ENCODE measurements at regions not wholly inside any gene's neighbourhood (a gene's known extent, or its start where the extent isn't known, plus 50 kb on each side); places are given as distances from the start of the nearest gene placed in this dataset.
"Not testable (repeated sequence)": the region's sequence is repeated elsewhere in the genome, so short reads cannot be mapped to it uniquely, and the experiment has no call there.

- no peak for DNase-seq
- no peaks in the 10 kb centered on the region for H3K27me3 ChIP-seq
- intact Hi-C loops (cut with DNase I), result no loop called here
- TF ChIP-seq, protein P1, sequence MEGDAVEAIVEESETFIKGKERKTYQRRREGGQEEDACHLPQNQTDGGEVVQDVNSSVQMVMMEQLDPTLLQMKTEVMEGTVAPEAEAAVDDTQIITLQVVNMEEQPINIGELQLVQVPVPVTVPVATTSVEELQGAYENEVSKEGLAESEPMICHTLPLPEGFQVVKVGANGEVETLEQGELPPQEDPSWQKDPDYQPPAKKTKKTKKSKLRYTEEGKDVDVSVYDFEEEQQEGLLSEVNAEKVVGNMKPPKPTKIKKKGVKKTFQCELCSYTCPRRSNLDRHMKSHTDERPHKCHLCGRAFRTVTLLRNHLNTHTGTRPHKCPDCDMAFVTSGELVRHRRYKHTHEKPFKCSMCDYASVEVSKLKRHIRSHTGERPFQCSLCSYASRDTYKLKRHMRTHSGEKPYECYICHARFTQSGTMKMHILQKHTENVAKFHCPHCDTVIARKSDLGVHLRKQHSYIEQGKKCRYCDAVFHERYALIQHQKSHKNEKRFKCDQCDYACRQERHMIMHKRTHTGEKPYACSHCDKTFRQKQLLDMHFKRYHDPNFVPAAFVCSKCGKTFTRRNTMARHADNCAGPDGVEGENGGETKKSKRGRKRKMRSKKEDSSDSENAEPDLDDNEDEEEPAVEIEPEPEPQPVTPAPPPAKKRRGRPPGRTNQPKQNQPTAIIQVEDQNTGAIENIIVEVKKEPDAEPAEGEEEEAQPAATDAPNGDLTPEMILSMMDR (IDR thresholded peaks at IDR 0.05), result no peak
- TF ChIP-seq POLR2A (IDR thresholded peaks at IDR 0.05), result no peak
- no peaks in the 10 kb centered on the region for H3K36me3 ChIP-seq
- H3K9me3 ChIP-seq, result no peaks in the 10 kb centered on the region
- H3K4me3 ChIP-seq, result no peak overlapping the region
- H3K27ac ChIP-seq, result no peak overlapping the region
- no peaks in the 10 kb centered on the region for H3K4me1 ChIP-seq
- 79 to 92% methylated on average over 4 of the region's 4 CpGs for WGBS, 2 donors
Measured at GRCh38 chr4:69030326-69030725, 65.9 kb upstream of the UGT2B7 start.

DNA sequence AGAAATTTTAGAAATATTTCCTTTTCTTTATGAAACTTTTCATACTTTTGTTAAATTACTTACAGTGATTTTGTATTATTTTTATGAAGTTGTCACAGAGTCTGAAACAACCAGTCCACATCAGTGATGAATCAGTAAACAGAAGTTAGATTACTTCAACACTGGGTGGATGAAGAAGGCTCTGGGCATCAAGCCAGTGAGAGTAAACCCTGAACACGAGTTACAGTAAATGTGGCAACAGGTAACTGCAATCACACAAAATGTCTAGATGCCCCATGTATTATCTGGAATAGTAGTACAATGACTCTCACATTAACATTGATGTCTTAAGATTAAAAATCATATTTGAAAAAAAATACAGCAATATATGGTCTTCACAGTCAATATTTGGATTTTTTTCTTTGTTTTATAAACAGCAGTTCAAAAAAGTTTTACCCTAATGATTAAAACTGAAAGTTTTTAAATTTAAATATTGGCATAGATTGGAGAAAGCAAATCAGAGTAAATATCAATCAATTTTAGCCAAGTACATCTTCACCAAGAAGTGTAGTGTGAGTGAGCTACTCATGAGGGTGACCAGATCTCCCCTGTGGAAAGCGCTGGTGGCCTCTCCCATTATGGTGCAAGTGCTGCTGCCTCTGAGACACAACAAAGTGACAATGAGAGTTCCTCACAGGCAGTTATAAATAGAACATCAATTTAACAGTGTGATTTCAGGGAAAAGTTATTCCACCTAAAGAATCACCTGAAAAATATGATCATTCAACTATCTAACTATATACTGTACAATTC is 63.2 kb upstream of the UGT2B7 start:
- intact Hi-C loops (cut with DNase I), result no loop called here
- H3K4me3 ChIP-seq, result no peak overlapping the region
- TF ChIP-seq, protein P1 (IDR thresholded peaks at IDR 0.05), result no peak
- no peak for TF ChIP-seq POLR2A (IDR thresholded peaks at IDR 0.05)
- no peak for DNase-seq
- no peak overlapping the region for H3K27ac ChIP-seq
- H3K9me3 ChIP-seq, result no peaks in the 10 kb centered on the region
- WGBS, 2 donors, result 49 to 60% methylated on average over 2 of the region's 2 CpGs
- H3K36me3 ChIP-seq, result no peaks in the 10 kb centered on the region
- no peaks in the 10 kb centered on the region for H3K27me3 ChIP-seq
- H3K4me1 ChIP-seq, result no peaks in the 10 kb centered on the region

DNA sequence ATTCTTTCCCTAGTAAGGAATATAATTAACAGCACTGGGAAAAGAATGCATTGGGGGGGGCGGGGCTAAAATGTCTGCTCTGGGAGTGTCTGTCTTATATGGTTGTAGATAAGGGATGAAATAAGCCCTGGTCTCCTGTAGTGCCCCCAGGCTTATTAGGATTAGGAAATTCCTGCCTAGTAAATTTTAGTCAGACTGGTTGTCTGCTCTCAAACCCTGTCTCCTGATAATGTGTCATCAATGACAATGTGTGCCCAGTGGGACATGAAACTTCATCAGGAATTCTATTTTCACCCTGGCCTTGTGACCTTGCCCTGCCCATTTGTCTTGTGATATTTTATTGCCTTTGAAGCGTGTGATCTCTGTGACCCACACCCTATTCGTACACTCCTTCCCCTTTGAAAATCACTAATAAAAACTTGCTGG is 61.9 kb upstream of the UGT2B7 start:
- H3K9me3 ChIP-seq; H3K4me3 ChIP-seq; H3K27ac ChIP-seq; H3K36me3 ChIP-seq; DNase-seq; H3K27me3 ChIP-seq; H3K4me1 ChIP-seq; intact Hi-C loops (cut with DNase I): not testable (repeated sequence)
- WGBS, 2 donors, result 44 to 47% methylated on average over 3 of the region's 3 CpGs

DNA sequence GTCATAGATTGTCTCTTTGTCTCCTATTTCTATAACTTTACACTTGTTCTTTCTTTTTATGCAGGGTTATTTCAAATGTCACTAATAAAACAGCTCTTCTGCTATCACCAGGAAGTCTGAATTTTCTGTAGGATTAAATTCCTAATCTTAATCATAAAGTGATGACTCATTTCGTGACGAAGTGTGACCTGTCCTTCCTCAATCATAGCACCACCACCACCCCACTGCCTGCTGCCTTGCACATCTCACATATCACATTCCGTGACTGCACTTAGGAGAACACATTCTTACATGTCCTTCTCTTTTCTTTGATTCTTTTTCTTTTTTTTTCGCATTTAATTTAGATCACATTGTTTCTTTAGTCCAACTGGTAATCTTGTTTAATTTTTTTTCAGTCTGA is 57.7 kb upstream of the UGT2B7 start:
- H3K4me1 ChIP-seq, result no peaks in the 10 kb centered on the region
- 52 to 55% methylated on average over 4 of the region's 4 CpGs for WGBS, 2 donors
- no peak overlapping the region for H3K27ac ChIP-seq
- no peaks in the 10 kb centered on the region for H3K27me3 ChIP-seq
- intact Hi-C loops (cut with DNase I), result no loop called here
- no peak overlapping the region for H3K4me3 ChIP-seq
- no peak for DNase-seq
- H3K36me3 ChIP-seq, result no peaks in the 10 kb centered on the region
- H3K9me3 ChIP-seq, result no peaks in the 10 kb centered on the region
- TF ChIP-seq POLR2A (IDR thresholded peaks at IDR 0.05), result no peak
- TF ChIP-seq, protein P1 (IDR thresholded peaks at IDR 0.05), result no peak

GRCh38 chr4:69039071-69039470 is 57.2 kb upstream of the UGT2B7 start:
- no peak overlapping the region for H3K27ac ChIP-seq
- no peaks in the 10 kb centered on the region for H3K9me3 ChIP-seq
- 78 to 97% methylated on average over 2 of the region's 2 CpGs for WGBS, 2 donors
- no peak for TF ChIP-seq POLR2A (IDR thresholded peaks at IDR 0.05)
- TF ChIP-seq, protein P1 (IDR thresholded peaks at IDR 0.05), result no peak
- no peak overlapping the region for H3K4me3 ChIP-seq
- no peak for DNase-seq
- H3K36me3 ChIP-seq, result no peaks in the 10 kb centered on the region
- H3K4me1 ChIP-seq, result no peaks in the 10 kb centered on the region
- intact Hi-C loops (cut with DNase I), result no loop called here
- H3K27me3 ChIP-seq, result no peaks in the 10 kb centered on the region

DNA sequence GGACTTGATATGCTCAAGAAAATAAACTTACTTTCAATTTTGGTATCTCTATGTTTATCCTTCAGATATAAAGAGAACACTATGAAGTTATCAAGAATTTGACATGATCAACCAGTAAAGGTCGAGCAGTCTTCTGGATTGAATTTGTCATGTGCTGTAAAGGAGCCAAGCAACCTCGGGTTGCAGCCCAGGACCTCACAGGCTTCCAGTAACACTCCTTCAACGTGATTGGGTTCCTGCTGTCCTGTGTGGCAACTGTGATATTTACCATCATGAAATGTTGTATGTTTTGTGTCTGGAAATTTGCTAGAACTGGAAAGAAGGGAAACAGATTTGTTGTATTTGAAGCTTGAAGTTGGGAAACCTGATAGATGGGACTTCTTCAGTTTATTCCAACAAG is 52.0 kb upstream of the UGT2B7 start:
- WGBS, 2 donors, result 46% methylated on average over 3 of the region's 3 CpGs
- H3K27me3 ChIP-seq, result no peaks in the 10 kb centered on the region
- no peak overlapping the region for H3K4me3 ChIP-seq
- TF ChIP-seq, protein P1 (IDR thresholded peaks at IDR 0.05), result no peak
- TF ChIP-seq POLR2A (IDR thresholded peaks at IDR 0.05), result no peak
- H3K27ac ChIP-seq, result no peak overlapping the region
- H3K9me3 ChIP-seq, result no peaks in the 10 kb centered on the region
- intact Hi-C loops (cut with DNase I), result no loop called here
- no peaks in the 10 kb centered on the region for H3K36me3 ChIP-seq
- DNase-seq, result no peak
- no peaks in the 10 kb centered on the region for H3K4me1 ChIP-seq
